NB4 (cell line): ENCODE measurements at regions not wholly inside any gene's neighbourhood (a gene's known extent, or its start where the extent isn't known, plus 50 kb on each side); places are given as distances from the start of the nearest gene placed in this dataset.
"Not testable (repeated sequence)": the region's sequence is repeated elsewhere in the genome, so short reads cannot be mapped to it uniquely, and the experiment has no call there.

ENCODE experiments used
- DNase-seq: peaks from one replicate; pipeline ENCODE4 v3.0.0; 2010; ENCODE audit warnings: low read depth
- H3K4me3 ChIP-seq: one replicate; pipeline ENCODE4 v1.5.1; 2011; ENCODE audit warnings: mild to moderate bottlenecking, low read depth, low read length, moderate library complexity
- CTCF ChIP-seq: IDR thresholded peaks from one replicate; pipeline ENCODE4 v1.5.1; 2012; ENCODE audit warnings: low read depth, low read length
- MAX ChIP-seq: IDR thresholded peaks from 2 replicates; pipeline ENCODE4 v1.6.1; 2011; ENCODE audit warnings: low read depth, low read length
- MYC ChIP-seq: IDR thresholded peaks from 2 replicates; pipeline ENCODE4 v1.6.1; 2011; ENCODE audit warnings: low read depth, low read length
- POLR2A ChIP-seq: IDR thresholded peaks from 2 replicates; pipeline ENCODE4 v1.6.1; 2011; ENCODE audit warnings: mild to moderate bottlenecking; ENCODE audit not compliant: insufficient read length; ENCODE audit errors: extremely low read depth

DNA sequence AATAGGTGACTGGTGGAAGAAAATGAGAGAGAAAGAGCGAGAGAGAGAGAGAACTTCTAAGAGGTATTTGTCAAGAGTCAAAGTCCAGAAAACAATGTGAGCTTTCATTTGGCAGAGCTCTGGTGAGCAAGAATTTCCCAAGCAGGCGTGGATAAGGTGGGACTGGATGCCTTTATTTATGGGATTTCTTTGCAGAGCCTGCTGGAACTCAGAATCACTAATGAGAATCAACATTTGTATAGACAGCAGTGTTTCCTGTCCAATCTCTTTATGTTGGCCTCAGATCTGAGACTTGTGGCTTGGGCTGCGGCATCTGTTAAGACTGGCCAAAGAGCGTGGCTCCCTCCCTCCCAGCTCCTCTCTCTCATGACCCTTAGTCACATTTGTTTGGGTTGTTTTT is 67.9 kb upstream of the TBL1X start:
- H3K4me3 ChIP-seq: no peak overlapping the region
- no peak for DNase-seq
- TF ChIP-seq POLR2A (no peak), MAX (no peak), MYC (no peak), CTCF (no peak)

DNA sequence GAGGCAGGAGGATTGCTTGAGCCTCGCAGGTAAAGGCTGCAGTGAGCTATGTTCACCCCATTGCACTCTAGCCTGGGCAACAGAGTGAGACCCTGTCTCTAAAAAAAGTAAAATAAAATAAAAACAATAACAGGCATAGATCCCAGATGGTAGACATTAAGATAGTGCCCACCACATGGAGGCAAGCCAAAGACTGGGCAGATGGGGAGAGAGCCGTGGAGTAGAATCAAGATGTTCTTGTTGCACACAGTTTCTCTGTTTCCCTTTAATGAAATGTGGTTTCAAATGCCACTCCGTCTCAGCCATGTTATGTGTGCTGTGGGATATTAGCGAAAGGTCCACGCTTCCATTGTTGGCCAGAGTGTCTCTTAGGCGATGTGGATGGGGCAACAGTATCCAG is 63.8 kb upstream of the TBL1X start:
- DNase-seq: no peak
- TF ChIP-seq MAX: no peak
- H3K4me3 ChIP-seq: no peak overlapping the region

- TF ChIP-seq MAX (no peak), MYC (no peak), CTCF (no peak), POLR2A (no peak)
- no peak for DNase-seq
Observed at GRCh38 chrX:9403374-9403773, 61.5 kb upstream of the TBL1X start.

DNA sequence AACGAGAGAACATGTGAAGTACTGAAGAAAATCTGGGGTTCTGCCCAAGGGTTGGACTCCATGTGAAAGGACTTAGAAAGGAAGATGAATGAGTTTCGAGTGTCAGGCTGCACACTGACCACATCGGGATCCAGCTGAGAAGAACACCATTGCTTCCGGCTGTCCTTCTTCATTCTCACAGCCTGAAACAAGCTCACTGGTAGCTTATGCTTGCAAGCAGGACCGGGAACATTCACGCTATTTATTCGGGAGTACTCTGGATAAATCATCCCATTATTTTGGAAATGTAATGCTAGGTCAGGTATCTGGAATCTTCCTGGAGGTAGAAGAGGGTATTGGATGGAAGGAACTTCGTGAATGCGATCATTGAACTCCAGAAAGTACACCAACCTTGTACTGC is 59.2 kb upstream of the TBL1X start:
- H3K4me3 ChIP-seq, DNase-seq: not testable (repeated sequence)

More at GRCh38 chrX:9403374-9403773, 61.5 kb upstream of the TBL1X start:
- no peak overlapping the region for H3K4me3 ChIP-seq

- H3K4me3 ChIP-seq, DNase-seq: not testable (repeated sequence)
Observed at GRCh38 chrX:9410889-9411288, 54.0 kb upstream of the TBL1X start.

DNA sequence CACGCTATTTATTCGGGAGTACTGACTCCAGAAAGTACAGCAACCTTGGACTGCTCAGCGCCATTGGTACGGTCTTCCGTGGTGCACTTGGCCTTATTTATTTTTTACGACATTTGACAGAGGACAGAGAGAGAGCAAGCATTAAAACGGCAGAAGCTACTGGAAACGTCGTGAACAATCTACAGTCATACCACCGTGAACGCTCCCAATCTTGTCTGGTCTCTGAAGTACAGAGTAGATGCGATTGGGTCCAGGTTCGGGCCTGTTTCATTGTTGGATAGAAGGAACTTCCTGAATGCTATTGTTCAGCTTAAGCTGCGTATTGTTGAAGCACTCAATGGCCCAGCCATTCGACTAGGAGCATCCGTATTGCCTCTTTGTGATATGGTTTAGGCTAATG is 53.2 kb upstream of the TBL1X start:
- H3K4me3 ChIP-seq, DNase-seq: not testable (repeated sequence)

DNA sequence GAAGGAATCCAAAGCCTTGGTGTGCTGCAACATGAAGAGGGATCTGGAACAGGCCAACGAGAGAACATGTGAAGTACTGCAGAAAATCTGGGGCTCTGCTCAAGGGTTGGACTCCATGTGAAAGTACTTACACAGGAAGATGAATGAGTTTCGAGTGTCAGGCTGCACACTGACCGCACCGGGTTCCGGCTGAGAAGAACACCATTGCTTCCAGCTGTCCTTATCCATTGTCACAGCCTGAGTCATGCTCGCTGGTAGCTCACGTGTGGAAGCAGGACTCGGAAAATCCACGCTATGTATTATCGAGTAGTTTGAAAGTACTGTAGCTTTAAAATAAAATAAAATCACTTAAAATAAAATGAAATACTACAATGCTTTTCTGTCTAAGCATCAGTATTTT is 50.4 kb upstream of the TBL1X start:
- no peak for DNase-seq
- H3K4me3 ChIP-seq: no peak overlapping the region
- TF ChIP-seq CTCF: no peak
- no peak for TF ChIP-seq POLR2A
- TF ChIP-seq MYC: no peak
- TF ChIP-seq MAX: no peak
